ENCODE measurements at regions not wholly inside any gene's neighbourhood (a gene's known extent, or its start where the extent isn't known, plus 50 kb on each side); places are given as distances from the start of the nearest gene placed in this dataset.
"Not testable (repeated sequence)": the region's sequence is repeated elsewhere in the genome, so short reads cannot be mapped to it uniquely, and the experiment has no call there.

- not testable (repeated sequence) for TF ChIP-seq EZH2 (IDR thresholded peaks at IDR 0.05; ENCODE audit: borderline replicate concordance, insufficient read depth, low read depth, low read length, poor library complexity, severe bottlenecking); CTCF (IDR thresholded peaks at IDR 0.05)
Measured at GRCh38 chr14:105723271-105723670, 196.9 kb downstream of the TMEM121 start.
